HEK293 (cell line): ENCODE measurements at regions not wholly inside any gene's neighbourhood (a gene's known extent, or its start where the extent isn't known, plus 50 kb on each side); places are given as distances from the start of the nearest gene placed in this dataset.

Experiments used
- GLIS2 ChIP-seq: fragments of 450-650 bp; formaldehyde crosslinking; IDR thresholded peaks from 2 replicates; pipeline ENCODE4 v1.5.1; 2016; ENCODE audit warnings: missing biosample characterization, missing genetic modification characterization
- ZBTB48 ChIP-seq: fragments of 450-650 bp; formaldehyde crosslinking; IDR thresholded peaks from 2 replicates; pipeline ENCODE4 v1.5.1; 2016; ENCODE audit warnings: missing biosample characterization, missing genetic modification characterization
- ZNF558 ChIP-seq: fragments of 450-650 bp; formaldehyde crosslinking; IDR thresholded peaks from 2 replicates; pipeline ENCODE4 v1.5.1; 2016; ENCODE audit warnings: missing biosample characterization, missing genetic modification characterization
- ZSCAN30 ChIP-seq: fragments of 450-650 bp; IDR thresholded peaks from 2 replicates; pipeline ENCODE4 v1.5.1; 2018; ENCODE audit warnings: missing biosample characterization, mild to moderate bottlenecking, missing genetic modification characterization, moderate library complexity
- TF ChIP-seq, protein P1 (sequence below): fragments of 450-650 bp; formaldehyde crosslinking; IDR thresholded peaks from 2 replicates; pipeline ENCODE4 v1.5.1; 2016; ENCODE audit warnings: missing biosample characterization, missing genetic modification characterization

DNA sequence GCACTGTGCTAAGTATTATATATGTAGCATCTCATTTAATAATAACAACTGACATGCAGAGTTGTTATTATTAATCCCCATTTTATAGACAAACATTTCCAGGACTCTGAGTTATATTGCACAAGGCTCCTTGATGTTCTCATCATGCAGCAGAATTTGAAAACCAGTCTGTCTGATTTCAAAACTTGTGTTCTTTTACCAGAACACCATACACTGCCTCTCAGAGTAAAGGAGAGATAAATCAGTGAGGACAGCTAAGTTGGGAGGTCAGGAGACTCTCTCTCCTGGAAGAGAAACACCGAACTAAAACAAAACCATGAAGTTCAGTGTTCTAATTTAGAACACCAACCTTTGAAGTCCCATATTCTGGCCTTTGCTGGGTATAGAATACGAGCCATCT lies 92.7 kb upstream of the TNC start:
- TF ChIP-seq GLIS2 (tag by site-specific recombination): no peak
- TF ChIP-seq ZNF558 (tag by site-specific recombination): no peak
- TF ChIP-seq, protein P1, sequence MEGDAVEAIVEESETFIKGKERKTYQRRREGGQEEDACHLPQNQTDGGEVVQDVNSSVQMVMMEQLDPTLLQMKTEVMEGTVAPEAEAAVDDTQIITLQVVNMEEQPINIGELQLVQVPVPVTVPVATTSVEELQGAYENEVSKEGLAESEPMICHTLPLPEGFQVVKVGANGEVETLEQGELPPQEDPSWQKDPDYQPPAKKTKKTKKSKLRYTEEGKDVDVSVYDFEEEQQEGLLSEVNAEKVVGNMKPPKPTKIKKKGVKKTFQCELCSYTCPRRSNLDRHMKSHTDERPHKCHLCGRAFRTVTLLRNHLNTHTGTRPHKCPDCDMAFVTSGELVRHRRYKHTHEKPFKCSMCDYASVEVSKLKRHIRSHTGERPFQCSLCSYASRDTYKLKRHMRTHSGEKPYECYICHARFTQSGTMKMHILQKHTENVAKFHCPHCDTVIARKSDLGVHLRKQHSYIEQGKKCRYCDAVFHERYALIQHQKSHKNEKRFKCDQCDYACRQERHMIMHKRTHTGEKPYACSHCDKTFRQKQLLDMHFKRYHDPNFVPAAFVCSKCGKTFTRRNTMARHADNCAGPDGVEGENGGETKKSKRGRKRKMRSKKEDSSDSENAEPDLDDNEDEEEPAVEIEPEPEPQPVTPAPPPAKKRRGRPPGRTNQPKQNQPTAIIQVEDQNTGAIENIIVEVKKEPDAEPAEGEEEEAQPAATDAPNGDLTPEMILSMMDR: no peak
- TF ChIP-seq ZBTB48 (tag by site-specific recombination): no peak
- no peak for TF ChIP-seq ZSCAN30 (tag by site-specific recombination)
